ENCODE measurements at regions not wholly inside any gene's neighbourhood (a gene's known extent, or its start where the extent isn't known, plus 50 kb on each side); places are given as distances from the start of the nearest gene placed in this dataset.

DNA sequence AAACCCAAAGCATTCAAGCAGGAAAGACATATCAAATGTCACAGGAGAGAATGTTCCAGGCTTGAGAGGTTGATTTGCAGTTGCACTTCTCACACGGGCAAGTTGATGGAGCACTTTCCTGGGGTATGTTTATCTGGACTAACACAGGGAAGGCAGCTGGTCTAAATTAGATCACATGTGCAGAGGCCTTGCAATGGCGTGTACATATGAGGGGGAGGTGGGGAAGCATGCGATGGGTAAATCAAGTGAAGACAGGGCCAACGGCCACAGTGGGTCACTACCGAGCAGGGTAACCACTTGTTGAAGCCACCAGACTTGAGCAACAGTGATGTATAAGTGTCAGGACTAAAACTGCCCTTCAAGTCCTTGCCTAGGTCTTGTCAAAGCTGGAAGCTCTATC lies 156.6 kb upstream of the MAF start:
- peaks cover 5 to 22% (median 11%) of the 10 kb centered on the region in 5 donors for H3K27me3 Mint-ChIP-seq
- no peak overlapping the region for H3K4me3 Mint-ChIP-seq
- no peak for ATAC-seq
- H3K9me3 Mint-ChIP-seq: peaks cover 0 to 13% (median 0%) of the 10 kb centered on the region in 9 donors
- no peak for DNase-seq
- POLR2A ChIA-PET: no interaction called here
- no peaks in the 10 kb centered on the region for H3K36me3 Mint-ChIP-seq
- H3K4me1 Mint-ChIP-seq: no peaks in the 10 kb centered on the region
- no peak overlapping the region for H3K27ac Mint-ChIP-seq

- Mint-ChIP-seq H3K4me3 (no peak overlapping the region), H3K27me3 (peaks cover 5 to 28% (median 12%) of the 10 kb centered on the region in 5 donors), H3K9me3 (peaks cover 0 to 13% (median 0%) of the 10 kb centered on the region in 9 donors), H3K27ac (no peak overlapping the region), H3K36me3 (no peaks in the 10 kb centered on the region), H3K4me1 (no peaks in the 10 kb centered on the region)
- DNase-seq (no peak), ATAC-seq (no peak)
- POLR2A ChIA-PET: no interaction called here
These were observed 156.0 kb upstream of the MAF start for GRCh38 chr16:79756571-79756970.

DNA sequence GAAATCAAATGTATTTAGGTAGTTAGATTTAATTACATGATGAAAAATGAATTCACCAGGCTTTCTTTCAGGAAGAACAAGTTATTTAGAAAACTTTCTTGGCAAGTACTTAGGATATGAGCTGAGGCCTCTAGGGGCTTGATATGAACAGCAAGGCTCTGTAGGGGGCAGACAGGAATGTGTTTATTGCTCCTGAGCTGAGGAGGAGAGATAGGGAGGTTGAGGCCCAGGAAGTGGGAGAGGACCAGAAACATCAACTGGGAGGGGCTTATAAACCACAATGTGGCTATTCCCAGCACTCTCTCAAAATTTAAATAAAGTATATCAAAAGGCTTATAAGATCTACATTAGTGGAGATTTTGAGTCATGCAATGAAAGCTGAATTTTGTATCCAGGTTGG lies 154.0 kb upstream of the MAF start:
- no peaks in the 10 kb centered on the region for H3K36me3 Mint-ChIP-seq
- H3K9me3 Mint-ChIP-seq: peaks cover 0 to 17% (median 1%) of the 10 kb centered on the region in 9 donors
- DNase-seq (no peak), ATAC-seq (no peak)
- no peaks in the 10 kb centered on the region for H3K4me1 Mint-ChIP-seq
- H3K27ac Mint-ChIP-seq: no peak overlapping the region
- POLR2A ChIA-PET: no interaction called here
- peaks cover 3 to 28% (median 12%) of the 10 kb centered on the region in 5 donors for H3K27me3 Mint-ChIP-seq
- no peak overlapping the region for H3K4me3 Mint-ChIP-seq

- Mint-ChIP-seq H3K36me3 (no peaks in the 10 kb centered on the region), H3K4me1 (no peaks in the 10 kb centered on the region), H3K9me3 (peaks cover 0 to 21% (median 1%) of the 10 kb centered on the region in 9 donors), H3K4me3 (no peak overlapping the region), H3K27me3 (peaks cover 3 to 28% (median 15%) of the 10 kb centered on the region in 5 donors), H3K27ac (no peak overlapping the region)
- ATAC-seq (no peak), DNase-seq (no peak)
- POLR2A ChIA-PET: no interaction called here
These were observed 153.5 kb upstream of the MAF start for GRCh38 chr16:79754081-79754480.

DNA sequence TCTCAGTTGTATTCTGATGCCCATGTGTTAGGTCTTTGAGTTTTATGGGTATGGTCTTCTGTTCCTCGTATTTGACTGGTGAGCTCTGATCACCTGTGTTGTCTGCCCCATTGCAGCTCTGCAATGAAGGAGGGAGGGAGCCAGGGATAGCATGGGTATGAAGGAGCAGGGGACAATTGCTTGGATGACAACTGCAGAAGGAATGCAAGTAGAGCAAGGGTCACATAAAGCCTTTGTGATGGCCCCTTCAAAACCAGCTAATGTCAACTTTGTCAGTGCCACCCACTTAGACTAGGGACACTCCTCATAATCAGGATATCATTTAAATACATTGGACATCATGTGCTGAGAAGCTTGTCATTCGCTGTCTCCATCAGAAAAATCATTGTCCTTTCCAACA lies 152.7 kb upstream of the MAF start:
- no peaks in the 10 kb centered on the region for H3K36me3 Mint-ChIP-seq
- no peak for DNase-seq
- H3K27ac Mint-ChIP-seq: no peak overlapping the region
- H3K4me1 Mint-ChIP-seq: no peaks in the 10 kb centered on the region
- H3K4me3 Mint-ChIP-seq: no peak overlapping the region
- H3K9me3 Mint-ChIP-seq: peaks cover 0 to 24% (median 2%) of the 10 kb centered on the region in 9 donors
- POLR2A ChIA-PET: no interaction called here
- ATAC-seq: no peak
- H3K27me3 Mint-ChIP-seq: peaks cover 3 to 28% (median 15%) of the 10 kb centered on the region in 5 donors

DNA sequence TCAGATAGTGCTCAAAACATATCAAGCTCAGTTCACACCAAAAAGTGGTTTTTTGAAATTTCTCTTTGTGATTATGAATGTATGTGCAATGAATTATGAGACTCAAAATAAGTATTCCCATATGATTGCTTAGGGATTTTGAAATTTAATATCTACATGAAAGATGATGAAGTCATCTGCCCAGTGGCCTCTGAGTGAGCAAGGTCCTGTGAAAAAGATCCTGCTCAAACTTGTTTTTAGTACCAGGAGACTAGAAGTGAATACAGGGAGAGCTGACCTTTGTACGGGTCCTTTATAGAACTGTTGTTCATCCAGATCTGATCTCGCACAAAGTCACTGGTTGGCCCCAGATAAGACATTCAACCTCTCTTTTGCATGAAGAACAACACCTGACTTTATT lies 151.9 kb upstream of the MAF start:
- peaks cover 0 to 24% (median 2%) of the 10 kb centered on the region in 9 donors for H3K9me3 Mint-ChIP-seq
- peaks cover 3 to 28% (median 15%) of the 10 kb centered on the region in 5 donors for H3K27me3 Mint-ChIP-seq
- H3K4me1 Mint-ChIP-seq: no peaks in the 10 kb centered on the region
- POLR2A ChIA-PET: no interaction called here
- H3K36me3 Mint-ChIP-seq: no peaks in the 10 kb centered on the region
- DNase-seq: no peak
- no peak for ATAC-seq
- H3K4me3 Mint-ChIP-seq: no peak overlapping the region
- no peak overlapping the region for H3K27ac Mint-ChIP-seq

GRCh38 chr16:79751471-79752184 lies 151.1 kb upstream of the MAF start:
- Mint-ChIP-seq H3K4me3 (no peak overlapping the region), H3K4me1 (no peaks in the 10 kb centered on the region), H3K27me3 (peaks cover 1 to 28% (median 15%) of the 10 kb centered on the region in 5 donors), H3K9me3 (peaks cover 0 to 16% (median 2%) of the 10 kb centered on the region in 9 donors), H3K36me3 (no peaks in the 10 kb centered on the region), H3K27ac (peak overlapping the region in 1 of 10 donors; percentile 20)
- POLR2A ChIA-PET: no interaction called here
- no peak for ATAC-seq
- no peak for DNase-seq

GRCh38 chr16:79750311-79750710 lies 149.8 kb upstream of the MAF start:
- DNase-seq (no peak), ATAC-seq (no peak)
- peaks cover 1 to 28% (median 15%) of the 10 kb centered on the region in 5 donors for H3K27me3 Mint-ChIP-seq
- POLR2A ChIA-PET: no interaction called here
- peaks cover 0 to 11% (median 2%) of the 10 kb centered on the region in 9 donors for H3K9me3 Mint-ChIP-seq
- H3K36me3 Mint-ChIP-seq: no peaks in the 10 kb centered on the region
- no peak overlapping the region for H3K27ac Mint-ChIP-seq
- H3K4me1 Mint-ChIP-seq: no peaks in the 10 kb centered on the region
- H3K4me3 Mint-ChIP-seq: no peak overlapping the region

DNA sequence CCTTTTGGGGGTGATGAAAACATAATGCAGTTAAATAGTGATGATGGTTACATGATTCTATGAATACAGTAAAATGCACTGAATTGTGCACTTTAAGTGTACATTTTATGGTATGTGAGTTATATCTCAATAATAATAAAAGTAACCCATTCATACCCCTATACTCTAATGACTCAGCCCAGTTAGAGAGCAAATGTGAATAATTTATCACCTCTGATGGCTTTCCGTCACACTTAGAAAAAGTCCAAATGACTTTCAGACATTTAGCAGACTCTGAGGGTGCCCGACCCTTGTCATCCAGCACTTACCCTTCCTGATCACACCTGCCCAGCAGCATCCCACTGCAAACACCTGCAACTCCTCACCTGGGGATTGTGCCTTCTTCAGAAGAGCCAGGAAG lies 148.1 kb upstream of the MAF start:
- Mint-ChIP-seq H3K9me3 (peaks cover 0 to 11% (median 2%) of the 10 kb centered on the region in 9 donors), H3K27me3 (peaks cover 0 to 17% (median 8%) of the 10 kb centered on the region in 5 donors), H3K36me3 (no peaks in the 10 kb centered on the region), H3K4me1 (no peaks in the 10 kb centered on the region), H3K4me3 (no peak overlapping the region), H3K27ac (no peak overlapping the region)
- ATAC-seq (no peak), DNase-seq (no peak)
- POLR2A ChIA-PET: no interaction called here

- Mint-ChIP-seq H3K4me3 (no peak overlapping the region), H3K4me1 (no peaks in the 10 kb centered on the region), H3K9me3 (peaks cover 0 to 11% (median 2%) of the 10 kb centered on the region in 9 donors), H3K27ac (no peak overlapping the region), H3K27me3 (peaks cover 0 to 12% (median 6%) of the 10 kb centered on the region in 5 donors), H3K36me3 (no peaks in the 10 kb centered on the region)
- POLR2A ChIA-PET: no interaction called here
- no peak for DNase-seq
- ATAC-seq: no peak
These were observed 147.2 kb upstream of the MAF start for GRCh38 chr16:79747688-79748087.

DNA sequence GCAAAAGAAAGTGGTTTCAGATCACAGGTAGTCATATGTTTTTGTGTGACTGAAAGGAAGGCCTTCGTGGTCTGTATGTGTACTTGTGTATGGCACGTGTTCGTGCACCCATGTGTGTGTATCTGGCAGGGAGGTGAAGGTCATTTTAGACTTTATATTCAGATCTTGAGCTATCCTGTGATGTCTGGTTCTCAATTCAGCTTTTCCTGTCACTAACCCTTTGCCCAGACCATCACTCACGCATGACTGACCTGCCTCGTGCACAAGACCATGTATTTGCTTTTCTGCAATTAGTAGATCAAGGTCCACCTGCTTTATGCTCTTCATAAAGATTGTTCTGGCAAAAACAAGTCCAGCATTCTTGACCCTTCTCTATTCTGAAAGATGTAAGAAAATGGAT lies 139.7 kb upstream of the MAF start:
- peaks cover 0 to 6% (median 0%) of the 10 kb centered on the region in 9 donors for H3K9me3 Mint-ChIP-seq
- H3K27ac Mint-ChIP-seq: peak overlapping the region in 1 of 10 donors; percentile 2
- peaks cover 0 to 5% (median 4%) of the 10 kb centered on the region in 5 donors for H3K27me3 Mint-ChIP-seq
- no peak overlapping the region for H3K4me3 Mint-ChIP-seq
- no peaks in the 10 kb centered on the region for H3K36me3 Mint-ChIP-seq
- ATAC-seq (no peak), DNase-seq (no peak)
- H3K4me1 Mint-ChIP-seq: no peaks in the 10 kb centered on the region
- POLR2A ChIA-PET: no interaction called here

DNA sequence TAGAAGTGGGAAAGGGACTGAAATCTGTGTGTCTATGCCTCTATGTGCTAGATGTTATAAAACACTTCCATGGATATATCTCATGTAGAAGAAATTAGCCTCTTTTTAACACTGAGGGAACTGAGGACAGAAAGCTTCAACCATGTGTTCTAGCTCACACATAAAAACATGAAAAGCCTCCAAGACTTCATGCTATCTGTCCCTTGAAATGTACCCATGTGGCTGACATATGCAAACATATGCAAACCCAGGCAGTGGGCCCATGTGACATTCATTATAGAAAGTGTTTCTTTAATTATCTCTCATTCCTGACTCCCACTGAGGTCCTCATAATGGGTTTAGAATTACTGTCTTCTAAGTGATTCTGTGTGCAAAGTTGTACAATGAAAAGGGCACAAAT lies 134.7 kb upstream of the MAF start:
- no peak for ATAC-seq
- Mint-ChIP-seq H3K27me3 (peaks cover 0 to 7% (median 4%) of the 10 kb centered on the region in 5 donors), H3K9me3 (peaks cover 0 to 11% (median 0%) of the 10 kb centered on the region in 9 donors), H3K36me3 (no peaks in the 10 kb centered on the region), H3K27ac (no peak overlapping the region), H3K4me3 (no peak overlapping the region), H3K4me1 (no peaks in the 10 kb centered on the region)
- no peak for DNase-seq
- POLR2A ChIA-PET: no interaction called here

- peaks cover 0 to 7% (median 6%) of the 10 kb centered on the region in 5 donors for H3K27me3 Mint-ChIP-seq
- H3K4me1 Mint-ChIP-seq: no peaks in the 10 kb centered on the region
- ATAC-seq (no peak), DNase-seq (no peak)
- POLR2A ChIA-PET: no interaction called here
- no peaks in the 10 kb centered on the region for H3K36me3 Mint-ChIP-seq
- H3K9me3 Mint-ChIP-seq: peaks cover 0 to 11% (median 0%) of the 10 kb centered on the region in 9 donors
- no peak overlapping the region for H3K27ac Mint-ChIP-seq
- no peak overlapping the region for H3K4me3 Mint-ChIP-seq
These were observed 134.2 kb upstream of the MAF start for GRCh38 chr16:79734721-79735120.

DNA sequence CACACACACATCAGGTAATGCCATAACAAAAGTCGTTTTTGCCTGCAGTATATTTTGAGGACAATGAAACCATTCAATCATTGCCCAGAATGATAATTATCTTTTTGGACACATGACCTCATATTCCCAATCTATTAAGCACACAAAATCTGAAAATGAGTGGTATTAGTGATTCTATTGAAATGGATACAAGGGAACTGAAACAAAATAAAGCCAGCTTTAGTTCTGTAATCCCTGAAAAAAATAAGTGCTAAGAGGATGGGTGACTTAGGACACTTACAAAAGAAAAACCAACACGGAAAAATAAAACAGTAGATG lies 128.3 kb upstream of the MAF start:
- no peak for DNase-seq
- POLR2A ChIA-PET: no interaction called here
- Mint-ChIP-seq H3K4me1 (no peaks in the 10 kb centered on the region), H3K9me3 (peaks cover 0 to 5% (median 0%) of the 10 kb centered on the region in 9 donors), H3K27ac (peak overlapping the region in 1 of 10 donors; percentile 70), H3K36me3 (no peaks in the 10 kb centered on the region), H3K27me3 (peaks cover 0 to 3% (median 1%) of the 10 kb centered on the region in 5 donors), H3K4me3 (no peak overlapping the region)
- no peak for ATAC-seq

Measured in naive thymus-derived CD8-positive, alpha-beta T cell (primary cell).